NCI-H2171 (cell line): ENCODE measurements at regions not wholly inside any gene's neighbourhood (a gene's known extent, or its start where the extent isn't known, plus 50 kb on each side); places are given as distances from the start of the nearest gene placed in this dataset.
"Not testable (repeated sequence)": the region's sequence is repeated elsewhere in the genome, so short reads cannot be mapped to it uniquely, and the experiment has no call there.

Experiments used
- DNase-seq: peaks from one replicate; lab custom pipeline; 2025; lab: John Stamatoyannopoulos, UW

DNA sequence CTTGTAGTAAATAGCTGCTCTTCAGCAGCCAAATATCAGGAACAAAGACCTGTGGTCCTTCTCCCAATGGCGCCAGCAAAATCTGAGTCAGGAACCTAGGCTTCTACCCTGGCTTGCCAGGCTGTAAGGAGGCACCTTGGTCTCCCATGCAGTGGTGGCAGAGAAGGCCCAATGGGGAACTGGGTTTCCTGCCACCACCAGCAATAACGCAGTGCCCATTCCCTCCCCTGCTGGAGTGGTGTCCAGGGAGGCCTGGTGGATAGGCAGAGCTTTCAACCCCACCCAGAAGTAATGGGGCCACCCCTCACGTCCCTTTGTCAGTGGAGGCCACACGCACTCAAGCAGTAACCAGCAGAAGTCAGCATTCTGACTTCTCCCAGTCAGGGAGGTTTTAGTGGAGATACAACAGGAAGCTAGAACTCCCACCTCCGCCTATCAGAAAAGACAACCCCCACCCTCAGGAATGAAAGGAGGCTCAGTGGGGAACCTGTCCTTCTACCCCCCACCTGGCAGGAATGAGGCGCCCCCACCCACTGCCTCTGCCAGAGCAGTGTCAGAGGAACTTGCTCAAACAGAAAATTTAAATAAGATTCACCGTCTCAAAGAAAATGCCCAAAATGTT lies 132.4 kb downstream of the COPS8 start:
- no peak for DNase-seq

DNA sequence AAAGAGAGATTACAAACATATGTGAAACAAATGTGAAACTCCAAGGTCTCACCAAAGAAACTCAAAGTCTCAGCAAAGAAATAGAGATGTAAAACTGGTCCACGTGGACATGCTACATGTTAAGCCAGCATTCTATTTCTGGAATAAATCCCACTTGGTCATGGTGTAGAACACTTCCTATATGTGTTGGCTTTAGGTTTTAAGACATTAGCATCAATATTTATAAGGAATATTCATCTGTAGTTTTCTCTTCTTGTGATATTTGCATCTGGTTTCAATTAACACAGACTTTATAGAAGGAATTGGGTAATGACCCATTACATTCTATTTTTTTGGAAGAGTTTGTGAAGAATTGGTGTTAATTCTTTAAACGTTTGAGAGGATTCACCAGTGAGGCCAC lies 133.1 kb downstream of the COPS8 start:
- DNase-seq, result no peak

DNA sequence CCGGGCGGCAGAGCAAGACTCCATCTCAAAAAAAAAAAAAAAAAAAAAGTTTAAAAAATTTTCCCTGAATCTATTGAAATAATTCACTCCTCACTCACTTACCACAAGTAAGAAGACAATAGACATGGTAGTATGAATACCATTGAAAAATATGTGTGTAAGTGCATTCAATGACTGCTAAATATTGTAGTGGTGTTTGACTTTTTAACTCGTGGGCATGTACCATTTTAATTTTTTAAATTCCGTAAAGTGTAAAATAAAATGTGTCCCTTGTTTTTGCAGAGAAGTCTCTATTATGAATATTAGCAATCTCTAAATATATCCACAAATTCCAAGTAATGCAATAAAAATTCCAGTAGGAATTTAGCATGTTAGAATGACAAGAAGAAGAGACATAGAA lies 134.1 kb downstream of the COPS8 start:
- no peak for DNase-seq

DNA sequence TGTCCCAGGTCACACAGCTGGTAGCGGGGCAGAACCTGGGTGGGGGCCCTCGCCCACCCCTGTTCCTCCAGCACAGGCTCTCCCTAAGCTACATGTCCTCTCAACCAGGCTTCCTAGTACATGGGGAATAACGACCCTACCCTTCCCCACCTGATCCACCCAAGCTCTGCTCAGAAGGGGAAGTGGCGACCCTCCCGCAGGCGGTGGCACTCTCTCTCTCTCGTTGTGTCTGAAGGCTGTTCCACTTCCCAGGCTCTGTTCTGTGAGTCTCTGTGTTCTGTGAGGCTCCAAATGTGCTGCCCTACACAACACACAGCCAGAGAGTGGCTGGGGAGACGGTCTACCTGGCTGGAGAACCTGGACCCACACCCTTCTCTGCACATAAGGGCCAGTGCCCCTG lies 135.8 kb downstream of the COPS8 start:
- DNase-seq, result no peak

DNA sequence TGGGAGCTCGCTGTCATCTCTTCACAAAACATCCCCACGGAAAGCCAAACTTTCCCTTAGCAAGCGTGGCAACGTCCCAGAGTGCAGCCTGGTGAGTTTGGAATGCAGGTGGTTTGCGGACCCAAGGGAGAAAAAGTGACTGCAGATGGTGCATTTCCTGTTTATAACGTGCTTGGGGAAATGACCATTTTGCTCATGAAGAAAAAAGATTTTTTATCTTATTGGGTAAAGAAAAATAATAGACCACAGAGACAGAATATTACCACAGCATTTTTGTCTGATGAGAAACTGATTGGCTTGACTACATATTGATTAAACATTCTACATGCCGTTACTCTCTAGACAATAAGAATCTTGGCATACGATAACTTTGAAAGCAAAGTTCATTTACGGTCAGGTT lies 136.5 kb downstream of the COPS8 start:
- no peak for DNase-seq

DNA sequence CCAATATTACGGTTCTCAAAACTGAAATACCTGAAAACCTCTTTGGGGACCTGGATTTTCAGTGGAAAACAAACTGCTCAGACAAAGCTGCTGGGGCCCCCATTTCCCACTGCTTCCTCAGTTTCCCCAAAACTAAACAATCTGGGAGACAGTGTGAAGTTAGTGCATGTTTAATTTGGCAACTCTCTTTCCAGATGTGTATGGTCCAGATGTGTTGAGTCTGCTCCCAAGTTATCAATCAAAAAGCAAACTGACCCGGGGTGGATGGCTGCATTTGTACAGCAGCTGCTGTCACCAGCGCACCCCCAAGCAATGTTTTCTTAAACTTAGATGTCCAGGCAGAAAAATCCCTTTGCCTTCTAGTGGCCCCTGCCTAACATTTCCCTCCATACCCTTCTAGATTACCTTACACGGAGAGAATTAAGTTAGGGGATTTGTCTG lies 136.9 kb downstream of the COPS8 start:
- DNase-seq, result no peak

DNA sequence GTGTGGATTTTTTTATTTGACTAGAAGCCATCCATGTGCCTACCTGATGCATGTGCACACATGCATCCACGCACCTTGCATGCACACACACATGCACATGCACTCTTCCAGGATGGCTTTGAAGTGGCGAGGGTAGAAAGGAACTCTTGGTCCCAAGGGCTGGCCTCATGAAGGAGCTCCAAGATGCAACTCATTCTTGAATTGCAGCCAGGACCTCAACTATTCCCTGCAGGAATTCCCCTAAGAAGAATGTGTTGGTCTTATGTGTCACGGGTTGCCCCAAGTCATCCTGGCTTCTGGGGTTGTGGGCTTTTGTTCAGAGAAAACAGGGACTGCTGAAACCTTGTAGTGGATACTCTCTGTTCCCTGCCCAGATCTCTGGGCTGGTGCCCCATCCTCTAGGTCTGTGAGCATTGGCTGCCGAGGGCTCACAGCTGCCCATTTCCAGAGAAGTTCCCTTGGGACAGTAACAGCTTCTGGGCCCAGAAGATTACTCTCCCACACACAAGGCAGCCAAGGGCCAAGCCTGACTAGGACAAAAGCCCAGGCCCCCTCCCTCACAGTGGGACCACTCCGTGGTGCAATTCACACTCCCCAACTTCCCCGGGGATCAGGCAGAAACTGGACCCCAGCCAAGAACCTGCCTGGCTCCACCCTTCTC lies 137.6 kb downstream of the COPS8 start:
- DNase-seq, result no peak

DNA sequence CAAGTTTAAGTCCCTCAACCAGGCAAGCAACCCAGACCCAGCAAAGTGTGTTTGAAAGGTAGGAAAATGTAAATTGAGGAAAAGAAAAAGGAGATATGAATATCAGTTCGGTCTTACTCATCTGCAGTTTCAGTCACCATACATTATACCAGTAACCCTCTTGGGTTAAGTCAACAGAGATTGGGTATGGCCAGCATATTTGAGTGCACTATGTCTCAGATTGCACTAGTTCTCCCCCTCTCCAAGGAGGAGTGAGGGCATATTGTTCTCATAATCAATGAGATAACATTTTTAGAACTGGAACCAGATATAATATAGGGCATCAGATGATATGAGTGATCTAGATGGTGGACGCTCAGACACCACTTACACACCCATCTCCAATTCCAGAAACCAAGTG lies 141.5 kb downstream of the COPS8 start:
- DNase-seq, result no peak

DNA sequence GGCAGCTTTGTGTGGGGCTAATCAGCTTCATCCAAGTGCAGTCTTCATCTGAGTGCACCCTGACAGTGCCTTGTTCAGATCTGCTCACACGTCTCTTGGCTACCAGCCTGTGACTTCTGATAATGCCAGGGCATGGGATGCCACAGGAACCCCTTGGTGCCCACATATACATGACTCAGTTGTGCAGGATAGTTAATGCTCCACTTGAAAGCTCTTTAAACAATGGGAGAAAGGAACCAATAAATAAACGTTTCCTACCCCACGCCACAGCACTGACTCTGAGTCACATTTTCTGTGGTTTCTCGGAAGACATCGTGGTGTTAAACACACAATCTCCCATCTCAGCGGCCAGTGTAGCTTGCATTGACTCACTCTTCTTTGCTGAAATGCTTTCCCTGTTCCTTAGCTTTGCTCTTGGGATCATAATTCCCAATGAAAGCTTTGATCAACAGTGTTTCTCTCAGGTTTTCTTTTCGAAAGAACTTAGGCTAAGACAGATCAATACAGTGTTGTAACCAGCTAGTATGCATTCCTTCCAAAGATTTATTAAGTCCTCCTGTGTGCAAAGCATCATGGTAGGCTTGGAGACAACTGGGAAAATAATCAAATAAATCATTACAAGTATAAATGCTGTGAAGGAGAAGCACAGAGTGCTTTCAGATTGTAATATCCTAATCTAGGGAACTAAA lies 142.0 kb downstream of the COPS8 start:
- DNase-seq, result no peak

DNA sequence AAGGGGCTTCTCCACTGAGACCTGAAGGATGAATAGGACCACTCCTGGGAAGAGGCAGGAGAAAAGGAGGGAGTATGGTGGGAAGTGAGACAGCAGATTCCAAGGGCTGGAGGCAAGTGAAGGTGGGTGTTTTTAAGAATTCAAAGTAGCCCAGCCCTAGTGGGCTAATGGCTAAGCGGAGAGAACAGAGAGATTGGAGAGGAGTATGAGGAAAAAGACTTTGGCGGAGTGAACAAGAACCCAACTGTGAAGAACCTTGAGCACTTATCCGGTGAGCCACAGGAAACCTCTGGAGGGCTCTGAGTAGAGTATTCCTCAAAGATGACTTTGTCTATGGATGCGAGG lies 142.6 kb downstream of the COPS8 start:
- DNase-seq, result no peak

DNA sequence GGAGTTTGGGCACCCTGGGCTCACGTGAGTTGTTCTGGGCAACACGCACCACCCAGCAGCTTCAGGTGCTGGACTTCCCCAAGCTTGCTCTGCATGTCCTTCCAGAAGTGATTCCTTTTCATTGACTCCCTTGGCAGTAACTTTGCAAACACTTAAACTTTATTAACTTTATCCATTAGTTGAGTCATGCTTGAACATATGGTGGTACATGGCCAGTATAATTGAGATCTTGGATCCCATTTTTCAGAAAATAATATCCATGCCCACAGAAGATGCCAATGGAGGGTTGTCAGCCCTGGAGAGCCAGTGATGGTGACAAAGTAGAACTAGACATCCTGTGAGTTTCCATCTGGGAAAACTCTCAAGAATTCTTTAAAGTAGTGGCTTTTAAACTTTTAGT lies 144.2 kb downstream of the COPS8 start:
- DNase-seq, result no peak

DNA sequence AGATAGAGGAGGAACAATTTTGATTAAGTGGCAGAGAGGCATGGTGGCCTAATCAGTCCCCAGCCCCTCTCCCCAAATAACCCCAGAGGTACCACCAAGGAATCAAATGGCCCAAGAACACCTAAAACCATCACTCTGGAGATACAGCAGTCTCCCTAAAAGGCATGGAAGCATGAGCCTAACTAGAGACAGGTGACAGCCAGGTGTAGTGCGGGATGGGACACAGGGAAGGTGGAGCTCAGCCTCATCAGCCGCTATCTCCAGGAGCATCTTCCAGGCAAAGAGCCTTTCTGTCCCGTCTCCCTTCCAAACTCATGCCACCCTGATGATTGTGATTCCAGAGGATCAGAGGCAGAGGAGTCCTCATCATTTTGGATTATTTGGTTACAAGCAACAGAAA lies 144.7 kb downstream of the COPS8 start:
- no peak for DNase-seq

DNA sequence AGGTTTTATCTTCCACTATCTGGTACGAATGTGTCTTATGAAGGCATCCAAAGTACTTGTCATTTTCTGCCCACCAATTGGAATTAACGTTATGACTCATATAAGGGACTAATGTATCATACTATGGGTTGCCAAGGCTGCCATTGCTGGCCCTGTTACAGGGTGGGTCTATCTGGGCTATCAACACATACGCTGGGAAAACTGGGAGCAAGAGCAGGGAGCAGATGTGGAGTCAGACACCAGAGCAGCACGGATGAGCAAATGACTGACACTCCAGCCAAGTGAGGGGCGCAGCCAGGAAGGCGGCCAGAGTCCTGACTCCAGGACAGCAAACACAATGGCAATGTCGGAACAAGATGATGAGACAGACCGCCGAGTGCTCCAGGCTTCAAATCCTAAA lies 145.9 kb downstream of the COPS8 start:
- no peak for DNase-seq

DNA sequence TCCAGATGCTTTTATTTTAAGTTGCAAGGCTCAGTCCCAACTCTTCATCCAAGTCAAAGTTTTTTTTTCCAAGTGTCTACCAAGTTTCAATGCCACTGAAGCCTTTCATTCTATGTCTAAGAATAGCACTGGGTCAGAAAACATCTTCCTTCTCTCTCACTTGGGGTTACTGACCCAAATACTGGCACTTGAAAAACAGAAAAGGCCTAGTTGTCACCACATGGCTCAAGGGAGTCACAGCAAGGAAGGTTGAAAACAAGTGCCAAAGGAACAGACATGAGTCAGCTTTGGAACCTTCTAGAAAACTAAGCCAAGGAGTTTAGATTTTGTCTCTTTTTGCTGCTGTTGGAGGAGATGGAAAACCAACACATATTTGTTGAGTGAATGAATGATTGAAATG lies 146.5 kb downstream of the COPS8 start:
- no peak for DNase-seq

DNA sequence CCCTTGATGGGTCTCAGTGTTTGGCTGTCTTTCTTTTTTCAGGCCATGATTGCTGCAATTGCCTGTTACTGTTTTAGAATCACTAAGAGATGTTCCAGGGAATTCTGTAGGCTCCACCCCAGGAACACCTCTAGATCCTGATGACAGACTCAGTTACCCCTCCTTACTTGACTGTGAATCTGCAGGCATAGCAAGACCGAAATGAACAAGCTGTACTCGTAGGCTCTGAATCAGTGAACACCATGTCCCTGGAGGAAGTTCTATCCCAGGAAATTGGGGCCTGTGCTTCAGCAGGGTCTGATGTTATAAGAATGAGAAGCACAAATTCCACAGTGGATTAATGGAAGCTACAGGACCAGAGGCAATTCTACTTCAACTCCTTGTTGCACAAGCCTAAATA lies 148.6 kb downstream of the COPS8 start:
- DNase-seq, result no peak

DNA sequence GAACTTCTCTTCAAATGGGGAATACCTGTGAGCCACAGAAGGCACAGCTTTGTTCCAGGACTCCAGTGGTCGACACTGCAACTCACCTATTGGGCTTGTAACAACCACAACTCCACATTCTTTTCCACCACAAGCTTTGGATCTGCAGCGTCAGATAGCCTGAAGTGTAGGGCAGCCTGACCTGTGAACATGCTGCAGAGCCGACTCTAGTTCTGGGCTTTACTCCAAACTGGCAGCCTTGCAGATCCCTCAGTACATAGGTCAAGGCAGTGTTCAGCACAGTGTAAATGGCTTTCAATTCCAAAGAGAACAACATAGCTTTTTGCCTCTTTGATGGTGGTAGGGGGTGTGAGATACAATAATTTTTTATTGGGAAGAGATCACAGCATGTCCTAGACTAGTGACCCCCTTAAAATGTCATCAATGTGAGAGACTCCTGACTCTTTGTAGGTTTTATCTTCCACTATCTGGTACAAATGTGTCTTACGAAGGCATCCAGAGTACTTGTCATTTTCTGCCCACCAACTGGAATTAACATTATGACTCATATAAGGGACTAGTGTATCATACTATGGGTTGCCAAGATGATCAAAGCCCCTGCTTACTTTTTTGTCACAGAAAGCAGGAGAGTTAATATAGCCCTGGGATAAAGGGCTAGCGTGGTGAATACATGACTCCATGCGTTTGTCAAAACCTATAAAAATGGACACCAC lies 149.8 kb downstream of the COPS8 start:
- no peak for DNase-seq

DNA sequence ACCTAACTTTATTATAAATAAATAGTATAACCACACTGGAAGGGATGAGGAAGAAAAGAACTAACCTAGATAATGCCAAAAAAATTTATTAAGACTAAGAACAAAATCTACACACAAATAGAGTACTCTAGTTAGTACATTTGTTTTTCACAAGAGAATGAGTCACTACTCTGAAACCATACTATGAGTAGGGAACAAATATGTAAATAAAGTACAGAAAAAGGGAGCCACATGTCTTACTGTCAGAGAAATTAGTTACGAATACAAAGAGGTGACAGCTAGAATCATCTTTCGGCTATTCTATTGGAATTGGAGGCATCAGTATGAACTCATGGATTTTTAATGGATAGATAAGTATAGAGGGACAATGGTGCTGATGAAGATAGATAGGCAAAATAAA lies 150.5 kb downstream of the COPS8 start:
- DNase-seq, result no peak

DNA sequence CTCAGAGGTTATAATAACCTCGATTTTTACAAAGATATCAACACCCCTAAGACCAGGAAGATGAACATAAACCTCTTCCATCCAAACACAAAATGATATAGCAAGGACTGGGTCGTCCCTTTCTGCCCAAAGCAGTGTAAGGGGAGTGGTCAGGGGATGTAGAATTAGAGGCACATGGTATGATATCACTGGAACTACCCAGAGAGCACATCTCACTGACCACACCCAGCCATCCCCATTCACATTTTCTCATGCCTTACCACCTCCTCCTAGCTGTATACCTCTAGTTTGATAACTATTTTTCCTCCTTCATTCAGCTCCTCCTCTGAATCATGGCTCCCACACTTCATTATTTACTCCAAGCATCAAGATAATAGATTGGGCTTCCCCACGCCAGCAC lies 152.6 kb downstream of the COPS8 start:
- DNase-seq, result no peak

DNA sequence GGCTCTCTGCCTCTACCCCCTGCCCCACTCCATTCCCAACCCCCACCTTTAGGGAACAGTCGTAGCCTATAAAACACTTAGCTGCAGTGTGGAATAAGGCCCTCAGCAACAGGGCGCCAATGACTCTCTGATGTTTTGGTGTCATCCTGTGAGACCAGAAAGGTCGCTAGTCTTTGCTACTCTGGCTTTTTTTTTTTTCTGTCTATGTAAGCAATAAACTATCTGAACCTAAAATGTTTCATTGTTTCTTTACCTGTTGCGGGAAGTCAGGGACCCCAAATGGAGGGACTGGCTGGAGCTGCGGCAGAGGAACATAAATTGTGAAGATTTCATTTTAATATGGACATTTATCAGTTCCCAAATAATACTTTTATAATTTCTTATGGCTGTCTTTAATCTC lies 154.6 kb downstream of the COPS8 start:
- no peak for DNase-seq

DNA sequence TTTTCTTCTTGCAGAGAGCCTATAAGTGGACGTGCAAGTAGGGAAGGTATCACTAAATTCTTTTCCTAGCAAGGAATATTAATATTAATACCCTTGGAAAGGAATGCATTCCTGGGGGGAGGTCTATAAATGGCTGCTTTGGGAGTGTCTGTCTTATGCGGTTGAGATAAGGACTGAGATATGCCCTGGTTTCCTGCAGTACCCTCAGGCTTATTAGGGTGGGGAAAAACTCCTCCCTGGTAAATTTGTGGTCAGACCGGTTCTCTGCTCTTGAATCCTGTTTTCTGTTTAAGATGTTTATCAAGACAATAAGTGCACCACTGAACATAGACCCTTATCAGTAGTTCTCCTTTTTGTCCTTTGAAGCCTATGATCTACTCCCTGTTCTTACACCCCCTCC lies 155.2 kb downstream of the COPS8 start:
- not testable (repeated sequence) for DNase-seq

DNA sequence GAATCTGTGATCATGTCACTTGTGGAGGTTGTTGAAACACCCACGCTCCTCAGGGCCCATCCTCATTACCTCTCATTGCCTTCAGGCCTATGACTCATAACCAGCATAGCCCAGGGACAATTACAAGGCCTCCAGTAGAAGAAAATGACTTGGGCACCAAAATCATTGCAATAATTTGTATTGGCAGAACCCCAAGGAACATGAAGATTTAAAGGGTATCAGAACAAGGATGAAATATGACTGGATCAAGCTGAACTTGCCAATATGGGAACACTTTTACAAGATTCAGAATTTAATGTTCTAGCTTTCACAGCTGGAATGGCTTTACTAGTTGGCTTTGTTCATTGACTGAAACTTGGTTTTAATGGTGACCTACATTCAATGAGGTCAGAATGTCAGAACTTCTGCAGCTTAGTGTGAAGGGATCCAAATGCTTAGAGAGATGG lies 156.4 kb downstream of the COPS8 start:
- DNase-seq, result no peak

DNA sequence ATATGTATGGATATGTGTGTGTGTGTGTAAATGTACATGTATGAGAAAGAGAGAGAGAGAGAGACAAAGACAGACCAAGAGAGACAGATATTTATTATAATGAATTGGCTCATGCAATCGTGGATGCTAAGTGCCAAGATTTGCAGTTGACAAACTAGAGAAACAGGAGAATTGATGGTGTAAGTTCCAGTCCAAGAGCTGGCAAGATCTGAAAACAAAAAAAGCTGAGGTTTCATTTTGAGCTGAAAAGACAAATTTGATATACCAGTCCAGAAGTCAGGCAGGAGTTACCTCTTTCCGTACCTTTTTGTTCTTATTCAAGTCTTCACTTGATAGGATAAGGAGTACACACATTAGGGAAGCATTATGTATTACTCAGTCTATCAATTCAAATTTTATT lies 157.8 kb downstream of the COPS8 start:
- no peak for DNase-seq

DNA sequence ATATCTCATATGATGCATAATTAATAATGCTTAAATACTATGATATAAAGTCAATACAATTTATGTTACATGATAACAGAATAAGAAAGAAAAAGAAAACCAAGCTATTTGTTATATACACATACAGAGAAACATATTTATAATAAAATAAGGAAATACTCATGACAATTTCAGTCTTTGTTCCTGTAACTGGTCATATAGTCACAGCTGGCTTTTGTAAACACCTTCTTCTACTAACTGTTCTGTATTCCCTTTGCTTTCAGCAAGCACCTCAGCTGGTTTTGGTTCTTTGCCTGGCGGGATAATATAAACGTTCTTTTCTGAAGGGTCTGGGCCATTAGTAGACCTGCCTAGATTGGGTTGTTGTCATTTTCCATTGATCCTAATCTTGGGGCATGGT lies 158.5 kb downstream of the COPS8 start:
- no peak for DNase-seq
